ENCODE measurements at regions not wholly inside any gene's neighbourhood (a gene's known extent, or its start where the extent isn't known, plus 50 kb on each side); places are given as distances from the start of the nearest gene placed in this dataset.

- TF ChIP-seq CTCF (IDR thresholded peaks at IDR 0.05; ENCODE audit: poor library complexity, severe bottlenecking): no peak
- no peak for TF ChIP-seq POLR2AphosphoS5 (IDR thresholded peaks at IDR 0.05)
- TF ChIP-seq MXI1 (conservative IDR thresholded peaks at IDR 0.05; ENCODE audit: poor library complexity, severe bottlenecking): no peak
- TF ChIP-seq TAF1 (IDR thresholded peaks at IDR 0.05; ENCODE audit: low read depth): no peak
- TF ChIP-seq EZH2 (IDR thresholded peaks at IDR 0.05; ENCODE audit: borderline replicate concordance, insufficient read depth, low read length, poor library complexity, severe bottlenecking): no peak
Observed at GRCh38 chr4:164081371-164081770, 586.9 kb downstream of the TMA16 start.
